Endodermal cell (in vitro differentiated cells): ENCODE measurements at regions not wholly inside any gene's neighbourhood (a gene's known extent, or its start where the extent isn't known, plus 50 kb on each side); places are given as distances from the start of the nearest gene placed in this dataset.

Experiments
- DNase-seq: peaks from one replicate; pipeline ENCODE4 v3.0.0-alpha.2; 2017
- H3K27ac ChIP-seq: 2 replicates; pipeline ENCODE4 v1.5.1; 2013; ENCODE audit warnings: mild to moderate bottlenecking, low read depth, low read length, moderate library complexity
- H3K27me3 ChIP-seq: 2 replicates; pipeline ENCODE4 v1.6.1; 2013; ENCODE audit warnings: mild to moderate bottlenecking, low read length, moderate library complexity; ENCODE audit not compliant: insufficient read depth, control insufficient read depth, poor library complexity, severe bottlenecking
- H3K36me3 ChIP-seq: 2 replicates; pipeline ENCODE4 v1.7.0; 2013; ENCODE audit warnings: mild to moderate bottlenecking, low read length, moderate library complexity; ENCODE audit not compliant: control insufficient read depth, insufficient read depth
- H3K4me1 ChIP-seq: one replicate; pipeline ENCODE4 v1.7.0; 2013; ENCODE audit warnings: low read length; ENCODE audit not compliant: control insufficient read depth, insufficient read depth
- H3K4me3 ChIP-seq: 2 replicates; pipeline ENCODE4 v1.5.1; 2013; ENCODE audit warnings: mild to moderate bottlenecking, low read length, moderate library complexity
- H3K9ac ChIP-seq: 2 replicates; pipeline ENCODE4 v1.6.1; 2013; ENCODE audit warnings: mild to moderate bottlenecking, low read length, moderate library complexity; ENCODE audit not compliant: poor library complexity, severe bottlenecking; ENCODE audit errors: extremely low read depth
- H3K9me3 ChIP-seq: 2 replicates; pipeline ENCODE4 v1.6.1; 2013; ENCODE audit warnings: mild to moderate bottlenecking, low read length, moderate library complexity; ENCODE audit not compliant: control insufficient read depth
- H3K27ac Mint-ChIP-seq: 2 replicates; pipeline ENCODE4 v1.8.0; 2020; ENCODE audit warnings: mixed read lengths
- H3K27me3 Mint-ChIP-seq: 2 replicates; pipeline ENCODE4 v1.8.0; 2021; ENCODE audit warnings: mild to moderate bottlenecking, mixed read lengths; ENCODE audit not compliant: insufficient read depth
- H3K36me3 Mint-ChIP-seq: 2 replicates; pipeline ENCODE4 v1.8.0; 2020; ENCODE audit warnings: low read depth, mixed read lengths
- H3K4me1 Mint-ChIP-seq: 2 replicates; pipeline ENCODE4 v1.8.0; 2020; ENCODE audit warnings: mixed read lengths
- H3K4me3 Mint-ChIP-seq: 2 replicates; pipeline ENCODE4 v1.8.0; 2020; ENCODE audit warnings: mild to moderate bottlenecking, moderate library complexity, mixed read lengths
- H3K9me3 Mint-ChIP-seq: 2 replicates; pipeline ENCODE4 v1.8.0; 2020; ENCODE audit warnings: mild to moderate bottlenecking, mixed read lengths
- WGBS, 2 experiments: methylation state at CpG; one replicate each; pipeline versions ENCODE4 v1.1.5 to v1.1.7; 2013; ENCODE audit warnings: missing lambda C conversion rate in 2 of 2, mixed read lengths in 1 of 2; ENCODE audit not compliant: insufficient coverage in 1 of 2, insufficient read length in 1 of 2; 5-methylcytosine and 5-hydroxymethylcytosine counted together
- TF ChIP-seq, protein P1 (sequence below): fragments of 200-600 bp; sonication (generic); conservative IDR thresholded peaks from 2 replicates; pipeline ENCODE4 v1.5.0; 2021; ENCODE audit warnings: antibody characterized with exemption, mild to moderate bottlenecking

DNA sequence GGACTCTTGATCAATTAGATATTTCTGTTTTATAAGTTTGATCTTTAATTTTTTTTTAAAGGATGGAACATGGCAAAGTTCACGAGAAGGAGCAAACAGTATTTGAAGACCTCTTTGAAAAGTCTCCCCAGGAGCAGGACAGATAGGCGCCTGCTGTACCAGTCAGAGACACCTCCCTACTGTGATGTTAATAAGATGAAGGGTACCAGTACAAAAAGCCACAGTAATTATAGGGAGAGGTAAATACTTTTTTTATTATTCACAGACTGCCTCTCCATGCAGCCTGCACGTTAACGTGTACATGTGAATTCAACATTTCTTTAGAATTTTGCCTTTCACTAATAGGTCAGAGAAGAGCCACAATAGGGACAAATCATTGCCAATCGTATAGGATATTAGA lies 146.5 kb upstream of the CDH6 start:
- H3K4me3 Mint-ChIP-seq: no peak overlapping the region
- 40 to 66% methylated on average over 1 to 5 of the region's 5 CpGs for WGBS, 2 experiments
- no peak overlapping the region for H3K9ac ChIP-seq
- H3K4me3 ChIP-seq: no peak overlapping the region
- TF ChIP-seq, protein P1, sequence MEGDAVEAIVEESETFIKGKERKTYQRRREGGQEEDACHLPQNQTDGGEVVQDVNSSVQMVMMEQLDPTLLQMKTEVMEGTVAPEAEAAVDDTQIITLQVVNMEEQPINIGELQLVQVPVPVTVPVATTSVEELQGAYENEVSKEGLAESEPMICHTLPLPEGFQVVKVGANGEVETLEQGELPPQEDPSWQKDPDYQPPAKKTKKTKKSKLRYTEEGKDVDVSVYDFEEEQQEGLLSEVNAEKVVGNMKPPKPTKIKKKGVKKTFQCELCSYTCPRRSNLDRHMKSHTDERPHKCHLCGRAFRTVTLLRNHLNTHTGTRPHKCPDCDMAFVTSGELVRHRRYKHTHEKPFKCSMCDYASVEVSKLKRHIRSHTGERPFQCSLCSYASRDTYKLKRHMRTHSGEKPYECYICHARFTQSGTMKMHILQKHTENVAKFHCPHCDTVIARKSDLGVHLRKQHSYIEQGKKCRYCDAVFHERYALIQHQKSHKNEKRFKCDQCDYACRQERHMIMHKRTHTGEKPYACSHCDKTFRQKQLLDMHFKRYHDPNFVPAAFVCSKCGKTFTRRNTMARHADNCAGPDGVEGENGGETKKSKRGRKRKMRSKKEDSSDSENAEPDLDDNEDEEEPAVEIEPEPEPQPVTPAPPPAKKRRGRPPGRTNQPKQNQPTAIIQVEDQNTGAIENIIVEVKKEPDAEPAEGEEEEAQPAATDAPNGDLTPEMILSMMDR: no peak
- peaks cover 6% of the 10 kb centered on the region for H3K9me3 Mint-ChIP-seq
- H3K4me1 Mint-ChIP-seq: peaks cover 34% of the 10 kb centered on the region
- H3K27ac ChIP-seq: no peak overlapping the region
- peaks cover 6% of the 10 kb centered on the region for H3K4me1 ChIP-seq
- H3K27me3 ChIP-seq: no peaks in the 10 kb centered on the region
- no peaks in the 10 kb centered on the region for H3K27me3 Mint-ChIP-seq
- peaks cover 2% of the 10 kb centered on the region for H3K36me3 Mint-ChIP-seq
- H3K27ac Mint-ChIP-seq: no peak overlapping the region
- DNase-seq: no peak
- peaks cover 11% of the 10 kb centered on the region for H3K9me3 ChIP-seq
- H3K36me3 ChIP-seq: no peaks in the 10 kb centered on the region

DNA sequence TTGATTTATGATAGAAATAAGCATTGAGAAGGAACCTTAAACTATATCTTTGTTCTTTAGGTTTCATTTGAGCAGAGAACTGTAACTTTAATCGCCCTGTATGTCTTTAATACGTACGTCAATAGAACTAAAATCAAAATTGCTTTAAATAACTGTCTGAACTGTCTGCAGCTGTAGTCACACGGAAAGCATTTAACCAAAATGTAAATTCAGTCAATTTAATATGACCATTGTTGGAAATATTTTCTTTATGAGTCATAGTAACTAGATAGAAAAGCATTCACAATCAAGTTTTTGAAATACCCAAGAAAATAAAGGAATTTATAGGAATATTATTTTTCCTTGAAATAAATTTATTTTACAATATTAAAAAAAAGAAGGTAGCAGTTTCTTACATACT lies 157.1 kb upstream of the CDH6 start:
- H3K4me3 ChIP-seq: no peak overlapping the region
- H3K27me3 ChIP-seq: no peaks in the 10 kb centered on the region
- H3K36me3 ChIP-seq: no peaks in the 10 kb centered on the region
- peaks cover 11% of the 10 kb centered on the region for H3K9me3 ChIP-seq
- no peak for DNase-seq
- TF ChIP-seq, protein P1: no peak
- no peaks in the 10 kb centered on the region for H3K4me1 ChIP-seq
- H3K9ac ChIP-seq: no peak overlapping the region
- Mint-ChIP-seq H3K27ac (no peak overlapping the region), H3K9me3 (peaks cover 19% of the 10 kb centered on the region), H3K4me3 (no peak overlapping the region), H3K36me3 (peaks cover 3% of the 10 kb centered on the region), H3K4me1 (no peaks in the 10 kb centered on the region), H3K27me3 (peaks cover 1% of the 10 kb centered on the region)
- WGBS, 2 experiments: 83 to 89% methylated on average over 1 to 4 of the region's 4 CpGs
- no peak overlapping the region for H3K27ac ChIP-seq

DNA sequence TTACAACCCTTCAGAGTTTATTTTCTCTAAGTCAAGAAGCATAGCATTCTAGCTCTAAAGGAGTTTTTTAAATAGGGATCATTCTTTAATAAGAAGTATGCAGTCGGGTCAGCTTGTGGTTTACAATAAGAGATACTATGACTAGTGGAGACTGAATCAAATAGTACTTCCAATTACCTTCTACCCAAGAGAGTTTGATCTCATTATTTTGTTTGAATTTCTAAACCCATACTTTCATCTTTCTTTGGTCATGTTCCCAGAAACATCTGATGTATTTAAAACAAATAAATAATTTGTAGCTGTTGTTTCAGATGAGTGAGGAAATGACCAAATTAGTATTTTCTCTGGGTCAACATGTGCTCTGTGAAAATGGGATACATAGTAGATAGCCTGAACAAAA lies 160.2 kb upstream of the CDH6 start:
- Mint-ChIP-seq H3K36me3 (peaks cover 2% of the 10 kb centered on the region), H3K27ac (no peak overlapping the region)
- TF ChIP-seq, protein P1: no peak

More for the DNA sequence above, 160.2 kb upstream of the CDH6 start:
- Mint-ChIP-seq H3K4me3 (no peak overlapping the region), H3K9me3 (peaks cover 3% of the 10 kb centered on the region), H3K4me1 (peaks cover 1% of the 10 kb centered on the region), H3K27me3 (no peaks in the 10 kb centered on the region)
- H3K36me3 ChIP-seq: no peaks in the 10 kb centered on the region
- H3K9me3 ChIP-seq: no peaks in the 10 kb centered on the region
- DNase-seq: no peak
- no peaks in the 10 kb centered on the region for H3K4me1 ChIP-seq
- H3K4me3 ChIP-seq: no peak overlapping the region
- H3K27ac ChIP-seq: no peak overlapping the region
- no peaks in the 10 kb centered on the region for H3K27me3 ChIP-seq
- WGBS, 2 experiments: 91% methylated on average over 1 of the region's 1 CpG; no CpG with 5 or more reads in 1 of the 2 experiments
- no peak overlapping the region for H3K9ac ChIP-seq
